BLaER1 treated with 17β-estradiol and CSF1 and Interleukin-3, amounts not matched to agents 10 nM and 100 nM (cell line): ENCODE measurements at regions not wholly inside any gene's neighbourhood (a gene's known extent, or its start where the extent isn't known, plus 50 kb on each side); places are given as distances from the start of the nearest gene placed in this dataset.

Source experiments
- H3K27ac ChIP-seq, 11 experiments: shearing (Covaris generic); formaldehyde crosslinking; 2 replicates each; pipeline ENCODE4 v1.8.1; 2022
- H3K27me3 ChIP-seq, 11 experiments: shearing (Covaris generic); formaldehyde crosslinking; 2 replicates each; pipeline ENCODE4 v1.8.1; 2022
- H3K36me3 ChIP-seq, 11 experiments: shearing (Covaris generic); formaldehyde crosslinking; 2 replicates each; pipeline ENCODE4 v1.8.1; 2022
- H3K4me1 ChIP-seq, 10 experiments: shearing (Covaris generic); formaldehyde crosslinking; 2 replicates each; pipeline ENCODE4 v1.8.1; 2022
- H3K4me2 ChIP-seq, 11 experiments: shearing (Covaris generic); formaldehyde crosslinking; 2 replicates each; pipeline ENCODE4 v1.8.1; 2022
- H3K4me3 ChIP-seq, 10 experiments: shearing (Covaris generic); formaldehyde crosslinking; 2 replicates each; pipeline ENCODE4 v1.8.1; 2022
- H3K9ac ChIP-seq, 11 experiments: shearing (Covaris generic); formaldehyde crosslinking; 2 replicates each; pipeline ENCODE4 v1.8.1; 2022
- H3K9me3 ChIP-seq, 11 experiments: shearing (Covaris generic); formaldehyde crosslinking; replicated peaks in 1 of 11; 2 replicates each; pipeline ENCODE4 v1.8.1; 2022
- H4K20me1 ChIP-seq, 11 experiments: shearing (Covaris generic); formaldehyde crosslinking; 2 replicates each; pipeline ENCODE4 v1.8.1; 2022
- Cebpa-rat ChIP-seq, 11 experiments: shearing (Covaris generic); IDR thresholded peaks; 2 replicates each; pipeline ENCODE4 v1.8.1; 2022

GRCh38 chr6:54619102-54619501 lies 227.5 kb upstream of the FAM83B start:
- Histone ChIP-seq H3K4me1 (no peaks in the 10 kb centered on the region), H3K9ac (no peak overlapping the region), H3K4me2 (no peak overlapping the region), H3K36me3 (no peaks in the 10 kb centered on the region), H3K9me3 (no peaks in the 10 kb centered on the region), H4K20me1 (no peaks in the 10 kb centered on the region), H3K4me3 (no peak overlapping the region), H3K27ac (no peak overlapping the region; a peak in 1 of 22 replicates), H3K27me3 (no peaks in the 10 kb centered on the region)
- no peak for TF ChIP-seq Cebpa-rat (IDR thresholded peaks at IDR 0.05)

GRCh38 chr6:54621285-54621684 lies 225.3 kb upstream of the FAM83B start:
- no peak for TF ChIP-seq Cebpa-rat (IDR thresholded peaks at IDR 0.05)
- no peaks in the 10 kb centered on the region for H3K36me3 ChIP-seq
- H3K4me2 ChIP-seq: no peak overlapping the region
- H3K9me3 ChIP-seq: no peaks in the 10 kb centered on the region
- H3K27ac ChIP-seq: no peak overlapping the region
- H3K27me3 ChIP-seq: no peaks in the 10 kb centered on the region
- H3K4me3 ChIP-seq: no peak overlapping the region
- H3K4me1 ChIP-seq: no peaks in the 10 kb centered on the region
- H3K9ac ChIP-seq: no peak overlapping the region
- no peaks in the 10 kb centered on the region for H4K20me1 ChIP-seq

- no peaks in the 10 kb centered on the region for H3K4me1 ChIP-seq
- H3K27ac ChIP-seq: no peak overlapping the region
- H3K36me3 ChIP-seq: no peaks in the 10 kb centered on the region
- no peak overlapping the region for H3K9ac ChIP-seq
- no peak overlapping the region for H3K4me2 ChIP-seq
- H3K4me3 ChIP-seq: no peak overlapping the region
- no peaks in the 10 kb centered on the region for H3K27me3 ChIP-seq
- no peaks in the 10 kb centered on the region for H4K20me1 ChIP-seq
- no peaks in the 10 kb centered on the region for H3K9me3 ChIP-seq
- no peak for TF ChIP-seq Cebpa-rat (IDR thresholded peaks at IDR 0.05)
Observed at GRCh38 chr6:54624216-54624615, 222.4 kb upstream of the FAM83B start.

- no peak overlapping the region for H3K9ac ChIP-seq
- H3K9me3 ChIP-seq: no peaks in the 10 kb centered on the region
- no peaks in the 10 kb centered on the region for H3K4me1 ChIP-seq
- no peak overlapping the region for H3K4me2 ChIP-seq
- no peaks in the 10 kb centered on the region for H3K36me3 ChIP-seq
- H3K27ac ChIP-seq: no peak overlapping the region
- H3K4me3 ChIP-seq: no peak overlapping the region
- H3K27me3 ChIP-seq: no peaks in the 10 kb centered on the region
- no peaks in the 10 kb centered on the region for H4K20me1 ChIP-seq
- no peak for TF ChIP-seq Cebpa-rat (IDR thresholded peaks at IDR 0.05)
Observed at GRCh38 chr6:54624779-54625178, 221.8 kb upstream of the FAM83B start.

GRCh38 chr6:54629131-54629530 lies 217.4 kb upstream of the FAM83B start:
- TF ChIP-seq Cebpa-rat (IDR thresholded peaks at IDR 0.05): no peak
- Histone ChIP-seq H3K4me1 (no peaks in the 10 kb centered on the region), H3K4me3 (no peak overlapping the region)

GRCh38 chr6:54632984-54633565 lies 213.5 kb upstream of the FAM83B start:
- Histone ChIP-seq H3K36me3 (no peaks in the 10 kb centered on the region), H3K27ac (no peak overlapping the region), H3K4me1 (no peaks in the 10 kb centered on the region), H4K20me1 (no peaks in the 10 kb centered on the region), H3K4me3 (no peak overlapping the region), H3K27me3 (no peaks in the 10 kb centered on the region), H3K9ac (no peak overlapping the region), H3K4me2 (no peak overlapping the region), H3K9me3 (no peaks in the 10 kb centered on the region)
- TF ChIP-seq Cebpa-rat (IDR thresholded peaks at IDR 0.05): no peak

More at GRCh38 chr6:54629131-54629530, 217.4 kb upstream of the FAM83B start:
- H3K9me3 ChIP-seq: no peaks in the 10 kb centered on the region
- no peak overlapping the region for H3K4me2 ChIP-seq
- H4K20me1 ChIP-seq: no peaks in the 10 kb centered on the region
- H3K9ac ChIP-seq: no peak overlapping the region
- no peaks in the 10 kb centered on the region for H3K27me3 ChIP-seq
- H3K27ac ChIP-seq: no peak overlapping the region
- no peaks in the 10 kb centered on the region for H3K36me3 ChIP-seq

GRCh38 chr6:54633601-54634000 lies 213.0 kb upstream of the FAM83B start:
- no peak for TF ChIP-seq Cebpa-rat (IDR thresholded peaks at IDR 0.05)
- no peaks in the 10 kb centered on the region for H3K4me1 ChIP-seq
- no peaks in the 10 kb centered on the region for H3K27me3 ChIP-seq
- no peaks in the 10 kb centered on the region for H3K36me3 ChIP-seq
- H3K9me3 ChIP-seq: no peaks in the 10 kb centered on the region
- H3K4me3 ChIP-seq: no peak overlapping the region
- no peak overlapping the region for H3K27ac ChIP-seq
- H4K20me1 ChIP-seq: no peaks in the 10 kb centered on the region
- no peak overlapping the region for H3K4me2 ChIP-seq
- H3K9ac ChIP-seq: no peak overlapping the region

- H3K4me1 ChIP-seq: no peaks in the 10 kb centered on the region
- H3K9me3 ChIP-seq: no peaks in the 10 kb centered on the region
- no peak overlapping the region for H3K4me3 ChIP-seq
- no peaks in the 10 kb centered on the region for H3K36me3 ChIP-seq
- H3K27ac ChIP-seq: no peak overlapping the region
- no peaks in the 10 kb centered on the region for H4K20me1 ChIP-seq
- no peak for TF ChIP-seq Cebpa-rat (IDR thresholded peaks at IDR 0.05)
- H3K27me3 ChIP-seq: no peaks in the 10 kb centered on the region
- no peak overlapping the region for H3K4me2 ChIP-seq
- no peak overlapping the region for H3K9ac ChIP-seq
Observed at GRCh38 chr6:54640911-54641310, 205.7 kb upstream of the FAM83B start.

GRCh38 chr6:54646069-54646950 lies 200.3 kb upstream of the FAM83B start:
- H3K27me3 ChIP-seq: no peaks in the 10 kb centered on the region
- H3K27ac ChIP-seq: no peak overlapping the region
- no peak overlapping the region for H3K4me3 ChIP-seq
- no peaks in the 10 kb centered on the region for H4K20me1 ChIP-seq
- H3K9me3 ChIP-seq: no peaks in the 10 kb centered on the region
- TF ChIP-seq Cebpa-rat (IDR thresholded peaks at IDR 0.05): no peak
- H3K4me1 ChIP-seq: no peaks in the 10 kb centered on the region
- H3K4me2 ChIP-seq: no peak overlapping the region
- H3K36me3 ChIP-seq: no peaks in the 10 kb centered on the region
- H3K9ac ChIP-seq: no peak overlapping the region
